GM10248 (cell line): ENCODE measurements at regions not wholly inside any gene's neighbourhood (a gene's known extent, or its start where the extent isn't known, plus 50 kb on each side); places are given as distances from the start of the nearest gene placed in this dataset.

Experiments
- CTCF ChIA-PET: fragments of 300-600 bp; sonication (Branson Sonifier 250); formaldehyde crosslinking; extraction: SDS; loops from one replicate; lab custom pipeline; 2021; ENCODE audit warnings: antibody characterized with exemption; lab: Yijun Ruan, JAX
- POLR2A ChIA-PET: fragments of 350-650 bp; sonication (Branson Sonifier 250); formaldehyde crosslinking; extraction: SDS; loops from one replicate; lab custom pipeline; 2020; ENCODE audit warnings: antibody characterized with exemption; lab: Yijun Ruan, JAX
- DNase-seq: peaks from one replicate; pipeline ENCODE4 v3.0.0; 2012; ENCODE audit errors: extremely low spot score
- CTCF ChIP-seq: IDR thresholded peaks from 2 replicates; pipeline ENCODE4 v1.5.1; 2012; ENCODE audit warnings: mild to moderate bottlenecking, low read depth; ENCODE audit errors: extremely low read depth, missing control alignments, control extremely low read depth

- POLR2A ChIA-PET, result no interaction called here
- no peak for DNase-seq
- no peak for TF ChIP-seq CTCF
- CTCF ChIA-PET, result no interaction called here
These were observed 755.4 kb upstream of the VRK2 start for GRCh38 chr2:57291209-57291608.

- no peak for DNase-seq
- ChIA-PET CTCF (no interaction called here), POLR2A (no interaction called here)
- no peak for TF ChIP-seq CTCF
These were observed 749.6 kb upstream of the VRK2 start for GRCh38 chr2:57296795-57297517.

- ChIA-PET CTCF (no interaction called here), POLR2A (no interaction called here)
- TF ChIP-seq CTCF, result no peak
- no peak for DNase-seq
These were observed 732.9 kb upstream of the VRK2 start for GRCh38 chr2:57313678-57314077.

GRCh38 chr2:57314682-57315081, 731.9 kb upstream of the VRK2 start:
- DNase-seq, result no peak
- POLR2A ChIA-PET, result no interaction called here
- CTCF ChIA-PET, result interaction anchor here (1.0 to 1.4 kb wide), 2 partner anchors 11 to 13 kb away, joined by 3 to 4 read pairs; no protein-coding TSS in a partner anchor
- no peak for TF ChIP-seq CTCF

- no peak for DNase-seq
- TF ChIP-seq CTCF, result no peak
- CTCF ChIA-PET, result no interaction called here
These were observed 716.2 kb upstream of the VRK2 start for GRCh38 chr2:57330447-57330846.

GRCh38 chr2:57333221-57333620, 713.4 kb upstream of the VRK2 start:
- CTCF ChIA-PET, result no interaction called here
- TF ChIP-seq CTCF, result no peak
- POLR2A ChIA-PET, result no interaction called here
- DNase-seq, result no peak

More at GRCh38 chr2:57330447-57330846, 716.2 kb upstream of the VRK2 start:
- POLR2A ChIA-PET, result no interaction called here
